IMR-90 (cell line): ENCODE measurements at regions not wholly inside any gene's neighbourhood (a gene's known extent, or its start where the extent isn't known, plus 50 kb on each side); places are given as distances from the start of the nearest gene placed in this dataset.

Experiments used
- ATAC-seq: fragments of 200-7000 bp; cut with Tn5 transposase; 2 replicates; pipeline ENCODE4 v1.9.1; 2020; ENCODE audit warnings: low read depth, mild to moderate bottlenecking, moderate library complexity
- BruUV-seq: library from RNA; stranded (reverse); fragments of 400-500 nt; replicated peaks from 2 replicates; lab custom pipeline; 2021; lab: Mats Ljungman, UMichigan
- CTCF ChIA-PET: fragments of 300-600 bp; formaldehyde crosslinking; extraction: SDS; loops from one replicate; lab custom pipeline; 2021; ENCODE audit warnings: antibody characterized with exemption; lab: Yijun Ruan, JAX
- POLR2A ChIA-PET: fragments of 300-600 bp; sonication (Branson Sonifier 250); formaldehyde crosslinking; loops from one replicate; lab custom pipeline; 2022; ENCODE audit warnings: antibody characterized with exemption; ENCODE audit not compliant: unreplicated experiment; lab: Charles Lee
- DNase-seq: peaks from one replicate; pipeline ENCODE4 v3.0.0; 2013
- H2AFZ ChIP-seq: replicated peaks from 2 replicates; pipeline ENCODE3; 2013; ENCODE audit warnings: low read length, mild to moderate bottlenecking; ENCODE audit not compliant: poor library complexity
- H2AK5ac ChIP-seq: 2 replicates; pipeline ENCODE4 v1.6.1; 2013; ENCODE audit warnings: low read depth, low read length, inconsistent platforms
- H2AK9ac ChIP-seq: replicated peaks from 2 replicates; pipeline ENCODE3; 2013; ENCODE audit warnings: mild to moderate bottlenecking, low read depth, low read length, moderate library complexity; ENCODE audit not compliant: poor library complexity
- H2BK120ac ChIP-seq: 2 replicates; pipeline ENCODE4 v1.6.1; 2013; ENCODE audit warnings: low read depth, low read length, inconsistent platforms
- H2BK15ac ChIP-seq: 3 replicates; pipeline ENCODE4 v1.6.1; 2013; ENCODE audit warnings: low read depth, low read length, inconsistent platforms
- H2BK20ac ChIP-seq: 2 replicates; pipeline ENCODE4 v1.6.1; 2013; ENCODE audit warnings: low read depth, mild to moderate bottlenecking, inconsistent platforms, low read length, moderate library complexity
- H2BK5ac ChIP-seq: 2 replicates; pipeline ENCODE4 v1.6.1; 2013; ENCODE audit warnings: mild to moderate bottlenecking, low read depth, low read length, inconsistent platforms; ENCODE audit not compliant: poor library complexity, severe bottlenecking
- H3K14ac ChIP-seq: replicated peaks from 2 replicates; pipeline ENCODE4 v1.6.1; 2013; ENCODE audit warnings: low read depth, low read length, inconsistent platforms
- H3K18ac ChIP-seq: 2 replicates; pipeline ENCODE4 v1.6.1; 2013; ENCODE audit warnings: low read depth, low read length, control low read depth
- H3K23ac ChIP-seq: 2 replicates; pipeline ENCODE4 v1.6.1; 2013; ENCODE audit warnings: low read depth, low read length, inconsistent platforms
- H3K27ac ChIP-seq: 2 replicates; pipeline ENCODE4 v1.5.1; 2013; ENCODE audit warnings: mild to moderate bottlenecking, control low read depth, low read length; ENCODE audit not compliant: insufficient read depth
- H3K27me3 ChIP-seq: 2 replicates; pipeline ENCODE4 v1.6.1; 2013; ENCODE audit warnings: low read length; ENCODE audit not compliant: control insufficient read depth, insufficient read depth
- H3K36me3 ChIP-seq: 2 replicates; pipeline ENCODE4 v1.6.1; 2013; ENCODE audit warnings: low read length, mixed read lengths; ENCODE audit not compliant: control insufficient read depth, insufficient read depth
- H3K4ac ChIP-seq: 2 replicates; pipeline ENCODE4 v1.6.1; 2013; ENCODE audit warnings: low read depth, low read length, inconsistent platforms
- H3K4me1 ChIP-seq: 2 replicates; pipeline ENCODE4 v1.6.1; 2013; ENCODE audit warnings: low read length, mixed read lengths; ENCODE audit not compliant: control insufficient read depth, insufficient read depth
- H3K4me2 ChIP-seq: 2 replicates; pipeline ENCODE4 v1.6.1; 2013; ENCODE audit warnings: low read depth, mild to moderate bottlenecking, control low read depth, low read length, moderate library complexity
- H3K4me3 ChIP-seq: 2 replicates; pipeline ENCODE4 v1.5.1; 2013; ENCODE audit warnings: low read depth, mild to moderate bottlenecking, control low read depth, low read length, moderate library complexity; ENCODE audit not compliant: insufficient read depth
- H3K56ac ChIP-seq: 2 replicates; pipeline ENCODE4 v1.6.1; 2013; ENCODE audit warnings: low read length, inconsistent platforms; ENCODE audit not compliant: insufficient read depth; ENCODE audit errors: extremely low read depth
- H3K79me1 ChIP-seq, 2 experiments: 2 replicates each; pipeline ENCODE4 v1.6.1; 2013; ENCODE audit warnings: low read length in 2 of 2, inconsistent platforms in 1 of 2, low read depth in 1 of 2
- H3K9ac ChIP-seq: 2 replicates; pipeline ENCODE4 v1.6.1; 2013; ENCODE audit warnings: low read depth, low read length, control low read depth
- H3K9me1 ChIP-seq: 2 replicates; pipeline ENCODE4 v1.6.1; 2013; ENCODE audit warnings: low read length, inconsistent platforms; ENCODE audit not compliant: insufficient read depth
- H3K9me3 ChIP-seq: 2 replicates; pipeline ENCODE4 v1.6.1; 2013; ENCODE audit warnings: low read length; ENCODE audit not compliant: control insufficient read depth, insufficient read depth
- H4K20me1 ChIP-seq: 2 replicates; pipeline ENCODE4 v1.6.1; 2013; ENCODE audit warnings: low read length, inconsistent platforms; ENCODE audit not compliant: insufficient read depth
- H4K5ac ChIP-seq: 2 replicates; pipeline ENCODE4 v1.6.1; 2013; ENCODE audit warnings: mild to moderate bottlenecking, low read depth, low read length, control low read depth
- H4K8ac ChIP-seq, 2 experiments: 2 replicates each; pipeline ENCODE4 v1.6.1; 2013; ENCODE audit warnings: low read depth in 2 of 2, low read length in 2 of 2, control low read depth in 1 of 2, inconsistent platforms in 1 of 2
- H4K91ac ChIP-seq: 2 replicates; pipeline ENCODE4 v1.6.1; 2013; ENCODE audit warnings: low read depth, low read length, inconsistent platforms; ENCODE audit not compliant: insufficient read depth
- CHD1 ChIP-seq: IDR thresholded peaks from 2 replicates; pipeline ENCODE4 v1.6.1; 2012; ENCODE audit warnings: low read depth, low read length, improper control_type of control experiment
- ELK1 ChIP-seq: fragments of 150-350 bp; IDR thresholded peaks from 2 replicates; pipeline ENCODE4 v1.6.1; 2016; ENCODE audit warnings: low read depth, mild to moderate bottlenecking, low read length, moderate library complexity, borderline replicate concordance
- MAZ ChIP-seq: IDR thresholded peaks from 2 replicates; pipeline ENCODE4 v1.6.1; 2012; ENCODE audit warnings: low read depth, mild to moderate bottlenecking, low read length, improper control_type of control experiment, moderate library complexity, borderline replicate concordance
- MXI1 ChIP-seq: IDR thresholded peaks from 2 replicates; pipeline ENCODE4 v1.6.1; 2012; ENCODE audit warnings: low read depth, mild to moderate bottlenecking, low read length, moderate library complexity, borderline replicate concordance
- POLR2A ChIP-seq: IDR thresholded peaks from 2 replicates; pipeline ENCODE4 v1.6.1; 2012; ENCODE audit warnings: mild to moderate bottlenecking, low read depth, low read length
- RAD21 ChIP-seq: IDR thresholded peaks from 2 replicates; pipeline ENCODE4 v1.6.1; 2012; ENCODE audit warnings: low read length, improper control_type of control experiment
- RCOR1 ChIP-seq: IDR thresholded peaks from 2 replicates; pipeline ENCODE4 v1.6.1; 2012; ENCODE audit warnings: mild to moderate bottlenecking, low read length, improper control_type of control experiment; ENCODE audit not compliant: insufficient replicate concordance
- RFX5 ChIP-seq: IDR thresholded peaks from 2 replicates; pipeline ENCODE4 v1.8.0; 2012; ENCODE audit warnings: low read depth, mild to moderate bottlenecking, low read length, moderate library complexity
- SMC3 ChIP-seq: fragments of 150-350 bp; IDR thresholded peaks from 2 replicates; pipeline ENCODE4 v1.6.1; 2016; ENCODE audit warnings: low read depth, mild to moderate bottlenecking, antibody characterized with exemption, low read length, moderate library complexity
- USF2 ChIP-seq: fragments of 150-350 bp; IDR thresholded peaks from 2 replicates; pipeline ENCODE4 v1.6.1; 2017; ENCODE audit warnings: mild to moderate bottlenecking, antibody characterized with exemption, low read length, low read depth
- WGBS, 2 experiments: methylation state at CpG; one replicate each; pipeline versions ENCODE4 v1.1.5 to v1.1.7; 2013; ENCODE audit warnings: missing lambda C conversion rate in 2 of 2; ENCODE audit not compliant: insufficient read length in 1 of 2; ENCODE audit errors: extremely low coverage in 2 of 2; 5-methylcytosine and 5-hydroxymethylcytosine counted together
- dilution Hi-C: fragments of 300-500 bp; cut with HindIII; formaldehyde crosslinking; loops from one replicate; pipeline ENCODE4 v1.14.3; 2018; ENCODE audit warnings: low sequenced_read_pairs; ENCODE audit not compliant: unreplicated experiment
- in situ Hi-C: fragments of 300-500 bp; cut with MboI; formaldehyde crosslinking; loops from 3 replicates; pipeline ENCODE4 v1.14.3; 2019; ENCODE audit warnings: low sequenced_read_pairs, inconsistent platforms, mixed read lengths
- intact Hi-C: fragments of 100-400 bp; cut with micrococcal nuclease; formaldehyde crosslinking; loops from 2 replicates; pipeline ENCODE4 v1.10.0; 2022

GRCh38 chr11:134617360-134617759 lies 205.3 kb upstream of the B3GAT1 start:
- H3K18ac ChIP-seq: no peak overlapping the region
- no peak overlapping the region for H3K56ac ChIP-seq
- no peak overlapping the region for H2BK20ac ChIP-seq
- H4K8ac ChIP-seq: no peak overlapping the region
- no peaks in the 10 kb centered on the region for H4K20me1 ChIP-seq
- H3K4me2 ChIP-seq: no peak overlapping the region
- H3K79me1 ChIP-seq: no peaks in the 10 kb centered on the region
- no peaks in the 10 kb centered on the region for H3K36me3 ChIP-seq
- H3K27me3 ChIP-seq: no peaks in the 10 kb centered on the region
- no peak overlapping the region for H2BK5ac ChIP-seq
- H3K4me1 ChIP-seq: no peaks in the 10 kb centered on the region
- H4K5ac ChIP-seq: no peak overlapping the region
- dilution Hi-C loops: no loop called here
- no peak overlapping the region for H2AK9ac ChIP-seq
- H2BK120ac ChIP-seq: no peak overlapping the region
- no peak overlapping the region for H2AK5ac ChIP-seq
- DNase-seq (no peak), ATAC-seq (no peak)
- no peak overlapping the region for H3K14ac ChIP-seq
- H4K91ac ChIP-seq: no peak overlapping the region
- ChIA-PET CTCF (no interaction called here), POLR2A (no interaction called here)
- H3K9ac ChIP-seq: no peak overlapping the region
- intact Hi-C loops: no loop called here
- H2AFZ ChIP-seq: no peak overlapping the region
- H3K27ac ChIP-seq: no peak overlapping the region
- H2BK15ac ChIP-seq: no peak overlapping the region
- H3K9me1 ChIP-seq: no peaks in the 10 kb centered on the region
- no peak overlapping the region for H3K4ac ChIP-seq
- in situ Hi-C loops: no loop called here
- TF ChIP-seq USF2: no peak
- TF ChIP-seq SMC3: no peak
- TF ChIP-seq ELK1: no peak
- no peak for TF ChIP-seq CHD1
- no peak for TF ChIP-seq RCOR1
- TF ChIP-seq MAZ: no peak
- TF ChIP-seq RFX5: no peak
- TF ChIP-seq RAD21: no peak
- TF ChIP-seq POLR2A: no peak
- TF ChIP-seq MXI1: no peak
- BruUV-seq: no TSS peak
- H3K9me3 ChIP-seq: peaks cover 41% of the 10 kb centered on the region
- H3K4me3 ChIP-seq: no peak overlapping the region
- WGBS, 2 experiments: 67% methylated on average over 5 of the region's 9 CpGs; no CpG with 5 or more reads in 1 of the 2 experiments
- H3K23ac ChIP-seq: no peak overlapping the region
